ENCODE measurements at regions not wholly inside any gene's neighbourhood (a gene's known extent, or its start where the extent isn't known, plus 50 kb on each side); places are given as distances from the start of the nearest gene placed in this dataset.

- Histone ChIP-seq H3K4me2 (ENCODE audit: low read depth, low read length, poor library complexity, severe bottlenecking) (peak overlapping the region; percentile 43), H3K79me2 (ENCODE audit: insufficient read depth, low read length) (no peaks in the 10 kb centered on the region), H2AFZ (ENCODE audit: low read length) (peak overlapping the region; percentile 73), H3K4me1 (ENCODE audit: insufficient read depth, low read length, poor library complexity, severe bottlenecking) (peaks cover 19% of the 10 kb centered on the region), H3K9me3 (ENCODE audit: insufficient read depth, low read depth, low read length) (no peaks in the 10 kb centered on the region), H3K9me2 (replicated peaks; ENCODE audit: low read depth, low read length) (no peaks in the 10 kb centered on the region), H4K20me1 (ENCODE audit: insufficient read depth, low read length, poor library complexity, severe bottlenecking) (no peaks in the 10 kb centered on the region), H3K36me3 (ENCODE audit: insufficient read depth, low read length) (no peaks in the 10 kb centered on the region), H3F3A (ENCODE audit: low read depth) (no peaks in the 10 kb centered on the region), H3K4me3 (ENCODE audit: low read length, poor library complexity, severe bottlenecking) (no peak overlapping the region), H3K27me3 (ENCODE audit: insufficient read depth, low read length, poor library complexity, severe bottlenecking) (no peaks in the 10 kb centered on the region), H3K9ac (ENCODE audit: low read depth, low read length, poor library complexity, severe bottlenecking) (no peak overlapping the region)
- TF ChIP-seq, protein P1, sequence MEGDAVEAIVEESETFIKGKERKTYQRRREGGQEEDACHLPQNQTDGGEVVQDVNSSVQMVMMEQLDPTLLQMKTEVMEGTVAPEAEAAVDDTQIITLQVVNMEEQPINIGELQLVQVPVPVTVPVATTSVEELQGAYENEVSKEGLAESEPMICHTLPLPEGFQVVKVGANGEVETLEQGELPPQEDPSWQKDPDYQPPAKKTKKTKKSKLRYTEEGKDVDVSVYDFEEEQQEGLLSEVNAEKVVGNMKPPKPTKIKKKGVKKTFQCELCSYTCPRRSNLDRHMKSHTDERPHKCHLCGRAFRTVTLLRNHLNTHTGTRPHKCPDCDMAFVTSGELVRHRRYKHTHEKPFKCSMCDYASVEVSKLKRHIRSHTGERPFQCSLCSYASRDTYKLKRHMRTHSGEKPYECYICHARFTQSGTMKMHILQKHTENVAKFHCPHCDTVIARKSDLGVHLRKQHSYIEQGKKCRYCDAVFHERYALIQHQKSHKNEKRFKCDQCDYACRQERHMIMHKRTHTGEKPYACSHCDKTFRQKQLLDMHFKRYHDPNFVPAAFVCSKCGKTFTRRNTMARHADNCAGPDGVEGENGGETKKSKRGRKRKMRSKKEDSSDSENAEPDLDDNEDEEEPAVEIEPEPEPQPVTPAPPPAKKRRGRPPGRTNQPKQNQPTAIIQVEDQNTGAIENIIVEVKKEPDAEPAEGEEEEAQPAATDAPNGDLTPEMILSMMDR (conservative IDR thresholded peaks at IDR 0.05; ENCODE audit: low read length): no peak
- TF ChIP-seq EZH2phosphoT487 (IDR thresholded peaks at IDR 0.05; ENCODE audit: borderline replicate concordance): no peak
These were observed 201.0 kb upstream of the RBMS1 start for GRCh38 chr2:160694631-160695030.

- Histone ChIP-seq H4K20me1 (ENCODE audit: insufficient read depth, low read length, poor library complexity, severe bottlenecking) (no peaks in the 10 kb centered on the region), H2AFZ (ENCODE audit: low read length) (peak overlapping the region; percentile 48; the same call in 1 of the 2 replicates), H3K4me2 (ENCODE audit: low read depth, low read length, poor library complexity, severe bottlenecking) (peak overlapping the region; percentile 43), H3K4me3 (ENCODE audit: low read length, poor library complexity, severe bottlenecking) (no peak overlapping the region), H3K9me2 (replicated peaks; ENCODE audit: low read depth, low read length) (no peaks in the 10 kb centered on the region), H3K36me3 (ENCODE audit: insufficient read depth, low read length) (no peaks in the 10 kb centered on the region), H3K79me2 (ENCODE audit: insufficient read depth, low read length) (no peaks in the 10 kb centered on the region), H3K9ac (ENCODE audit: low read depth, low read length, poor library complexity, severe bottlenecking) (no peak overlapping the region), H3F3A (ENCODE audit: low read depth) (no peaks in the 10 kb centered on the region), H3K4me1 (ENCODE audit: insufficient read depth, low read length, poor library complexity, severe bottlenecking) (peaks cover 19% of the 10 kb centered on the region), H3K9me3 (ENCODE audit: insufficient read depth, low read depth, low read length) (no peaks in the 10 kb centered on the region), H3K27me3 (ENCODE audit: insufficient read depth, low read length, poor library complexity, severe bottlenecking) (no peaks in the 10 kb centered on the region)
- no peak for TF ChIP-seq EZH2phosphoT487 (IDR thresholded peaks at IDR 0.05; ENCODE audit: borderline replicate concordance)
- TF ChIP-seq, protein P1 (conservative IDR thresholded peaks at IDR 0.05; ENCODE audit: low read length): no peak
These were observed 201.9 kb upstream of the RBMS1 start for GRCh38 chr2:160695402-160696086.

- Histone ChIP-seq H3F3A (ENCODE audit: low read depth) (no peaks in the 10 kb centered on the region), H3K9me3 (ENCODE audit: insufficient read depth, low read depth, low read length) (no peaks in the 10 kb centered on the region), H3K79me2 (ENCODE audit: insufficient read depth, low read length) (no peaks in the 10 kb centered on the region), H3K27me3 (ENCODE audit: insufficient read depth, low read length, poor library complexity, severe bottlenecking) (no peaks in the 10 kb centered on the region), H3K4me2 (ENCODE audit: low read depth, low read length, poor library complexity, severe bottlenecking) (no peak overlapping the region), H4K20me1 (ENCODE audit: insufficient read depth, low read length, poor library complexity, severe bottlenecking) (no peaks in the 10 kb centered on the region), H3K4me3 (ENCODE audit: low read length, poor library complexity, severe bottlenecking) (no peak overlapping the region), H3K36me3 (ENCODE audit: insufficient read depth, low read length) (no peaks in the 10 kb centered on the region), H3K9me2 (replicated peaks; ENCODE audit: low read depth, low read length) (no peaks in the 10 kb centered on the region), H2AFZ (ENCODE audit: low read length) (0 out of 2 replicates have a peak overlapping the region, but pooled peaks have one; percentile 48), H3K9ac (ENCODE audit: low read depth, low read length, poor library complexity, severe bottlenecking) (no peak overlapping the region), H3K4me1 (ENCODE audit: insufficient read depth, low read length, poor library complexity, severe bottlenecking) (peaks cover 19% of the 10 kb centered on the region)
- TF ChIP-seq EZH2phosphoT487 (IDR thresholded peaks at IDR 0.05; ENCODE audit: borderline replicate concordance): no peak
- TF ChIP-seq, protein P1 (conservative IDR thresholded peaks at IDR 0.05; ENCODE audit: low read length): no peak
These were observed 202.5 kb upstream of the RBMS1 start for GRCh38 chr2:160696087-160696452.

Data from Loucy (cell line).